A673 (cell line): ENCODE measurements at regions not wholly inside any gene's neighbourhood (a gene's known extent, or its start where the extent isn't known, plus 50 kb on each side); places are given as distances from the start of the nearest gene placed in this dataset.

Source experiments
- BruUV-seq: library from RNA; stranded (reverse); fragments of 400-500 nt; replicated peaks from 2 replicates; lab custom pipeline; 2021; lab: Mats Ljungman, UMichigan
- CTCF ChIA-PET: fragments of 300-600 bp; sonication (Branson Sonifier 250); formaldehyde crosslinking; loops from one replicate; lab custom pipeline; 2022; ENCODE audit warnings: antibody characterized with exemption; lab: Charles Lee
- POLR2A ChIA-PET: fragments of 300-600 bp; sonication (Branson Sonifier 250); formaldehyde crosslinking; loops from one replicate; lab custom pipeline; 2022; ENCODE audit warnings: antibody characterized with exemption; ENCODE audit not compliant: low non-redundant PET; lab: Charles Lee
- DNase-seq: peaks from one replicate; pipeline ENCODE4 v3.0.0-alpha.2; 2015; ENCODE audit warnings: low spot score
- H3K27ac ChIP-seq: fragments of 200-600 bp; sonication (generic); 2 replicates; pipeline ENCODE4 v1.5.1; 2016; ENCODE audit warnings: mixed run types, low read depth, mild to moderate bottlenecking, mixed read lengths, antibody characterized with exemption, low read length; ENCODE audit not compliant: poor library complexity, severe bottlenecking
- H3K27me3 ChIP-seq: fragments of 200-600 bp; sonication (generic); replicated peaks from 2 replicates; pipeline ENCODE4 v1.6.1; 2017; ENCODE audit warnings: mixed run types, low read depth, mild to moderate bottlenecking, mixed read lengths, antibody characterized with exemption, low read length; ENCODE audit not compliant: insufficient read depth, poor library complexity
- H3K36me3 ChIP-seq: fragments of 200-600 bp; sonication (generic); 2 replicates; pipeline ENCODE4 v1.6.1; 2016; ENCODE audit warnings: mixed run types, mild to moderate bottlenecking, mixed read lengths, antibody characterized with exemption, low read length; ENCODE audit not compliant: insufficient read depth, poor library complexity, severe bottlenecking
- H3K4me1 ChIP-seq: fragments of 200-600 bp; sonication (generic); 2 replicates; pipeline ENCODE4 v1.6.1; 2017; ENCODE audit warnings: mixed run types, mild to moderate bottlenecking, mixed read lengths, antibody characterized with exemption, low read length; ENCODE audit not compliant: insufficient read depth, poor library complexity, severe bottlenecking
- H3K4me3 ChIP-seq: fragments of 200-600 bp; sonication (generic); 2 replicates; pipeline ENCODE4 v1.5.1; 2016; ENCODE audit warnings: low read depth, mixed run types, mild to moderate bottlenecking, mixed read lengths, low read length; ENCODE audit not compliant: poor library complexity, severe bottlenecking
- H3K9me3 ChIP-seq: fragments of 200-600 bp; sonication (generic); 2 replicates; pipeline ENCODE4 v1.6.1; 2016; ENCODE audit warnings: mixed run types, low read depth, mild to moderate bottlenecking, mixed read lengths, antibody characterized with exemption, low read length; ENCODE audit not compliant: poor library complexity, severe bottlenecking
- CTCF ChIP-seq: fragments of 300-800, 200-600 bp; sonication (generic); conservative IDR thresholded peaks from 2 replicates; pipeline ENCODE4 v1.5.1; 2017; ENCODE audit warnings: low read depth, mild to moderate bottlenecking, antibody characterized with exemption, low read length, moderate library complexity, mixed read lengths
- EZH2 ChIP-seq: fragments of 200-600 bp; sonication (generic); IDR thresholded peaks from 2 replicates; pipeline ENCODE4 v1.6.1; 2017; ENCODE audit warnings: borderline replicate concordance, low read depth, mild to moderate bottlenecking, mixed read lengths, antibody characterized with exemption, low read length; ENCODE audit not compliant: poor library complexity, severe bottlenecking
- intact Hi-C: fragments of 100-400 bp; cut with micrococcal nuclease; formaldehyde crosslinking; loops from one replicate; pipeline ENCODE4 v1.10.0; 2022; ENCODE audit not compliant: unreplicated experiment

- Histone ChIP-seq H3K9me3 (no peaks in the 10 kb centered on the region), H3K27me3 (no peaks in the 10 kb centered on the region), H3K4me3 (no peak overlapping the region), H3K27ac (no peak overlapping the region), H3K4me1 (no peaks in the 10 kb centered on the region), H3K36me3 (no peaks in the 10 kb centered on the region)
- intact Hi-C loops = no loop called here
- no peak for DNase-seq
- TF ChIP-seq EZH2 = no peak
- CTCF ChIA-PET = no interaction called here
- POLR2A ChIA-PET = no interaction called here
- BruUV-seq = no TSS peak
These were observed 325.6 kb downstream of the SEC23A start for GRCh38 chr14:38777401-38777800.

- no peaks in the 10 kb centered on the region for H3K36me3 ChIP-seq
- no peak for TF ChIP-seq EZH2
- no peak for TF ChIP-seq CTCF
- CTCF ChIA-PET = no interaction called here
- H3K27me3 ChIP-seq = no peaks in the 10 kb centered on the region
- H3K4me1 ChIP-seq = no peaks in the 10 kb centered on the region
- DNase-seq = no peak
- no peak overlapping the region for H3K4me3 ChIP-seq
- no peaks in the 10 kb centered on the region for H3K9me3 ChIP-seq
- no TSS peak for BruUV-seq
- POLR2A ChIA-PET = no interaction called here
- H3K27ac ChIP-seq = no peak overlapping the region
- intact Hi-C loops = no loop called here
These were observed 327.0 kb downstream of the SEC23A start for GRCh38 chr14:38775986-38776385.

- CTCF ChIA-PET = no interaction called here
- POLR2A ChIA-PET = no interaction called here
These were observed 328.9 kb downstream of the SEC23A start for GRCh38 chr14:38774162-38774561.

More at GRCh38 chr14:38774162-38774561, 328.9 kb downstream of the SEC23A start:
- BruUV-seq = no TSS peak
- Histone ChIP-seq H3K27me3 (no peaks in the 10 kb centered on the region), H3K4me1 (no peaks in the 10 kb centered on the region), H3K9me3 (no peaks in the 10 kb centered on the region), H3K4me3 (no peak overlapping the region), H3K27ac (no peak overlapping the region), H3K36me3 (no peaks in the 10 kb centered on the region)
- no peak for DNase-seq
- intact Hi-C loops = no loop called here
- no peak for TF ChIP-seq CTCF
- no peak for TF ChIP-seq EZH2
